Glutamatergic neuron (in vitro differentiated cells): ENCODE measurements at regions not wholly inside any gene's neighbourhood (a gene's known extent, or its start where the extent isn't known, plus 50 kb on each side); places are given as distances from the start of the nearest gene placed in this dataset.

ENCODE experiments used
- DNase-seq: peaks from one replicate; pipeline ENCODE4 v3.0.0; 2022
- H3K27ac Mint-ChIP-seq: one replicate; pipeline ENCODE4 v1.8.0; 2020; ENCODE audit warnings: mild to moderate bottlenecking, mixed read lengths, inconsistent platforms; ENCODE audit not compliant: unreplicated experiment
- H3K27me3 Mint-ChIP-seq: one replicate; pipeline ENCODE4 v1.8.0; 2020; ENCODE audit warnings: mild to moderate bottlenecking, moderate library complexity, mixed read lengths, inconsistent platforms; ENCODE audit not compliant: unreplicated experiment
- H3K36me3 Mint-ChIP-seq: one replicate; pipeline ENCODE4 v1.8.0; 2020; ENCODE audit warnings: mild to moderate bottlenecking, mixed read lengths, inconsistent platforms; ENCODE audit not compliant: unreplicated experiment
- H3K4me1 Mint-ChIP-seq: one replicate; pipeline ENCODE4 v1.8.0; 2020; ENCODE audit warnings: mild to moderate bottlenecking, low read depth, mixed read lengths, inconsistent platforms; ENCODE audit not compliant: unreplicated experiment
- H3K4me3 Mint-ChIP-seq: one replicate; pipeline ENCODE4 v1.8.0; 2020; ENCODE audit warnings: mild to moderate bottlenecking, mixed read lengths, inconsistent platforms; ENCODE audit not compliant: unreplicated experiment
- H3K9me3 Mint-ChIP-seq: one replicate; pipeline ENCODE4 v1.8.0; 2020; ENCODE audit warnings: mild to moderate bottlenecking, moderate library complexity, mixed read lengths, inconsistent platforms; ENCODE audit not compliant: unreplicated experiment
- TF ChIP-seq, protein P1 (sequence below): fragments of 200-600 bp; sonication (generic); IDR thresholded peaks from one replicate; pipeline ENCODE4 v1.5.0; 2021; ENCODE audit not compliant: partially characterized antibody, unreplicated experiment

DNA sequence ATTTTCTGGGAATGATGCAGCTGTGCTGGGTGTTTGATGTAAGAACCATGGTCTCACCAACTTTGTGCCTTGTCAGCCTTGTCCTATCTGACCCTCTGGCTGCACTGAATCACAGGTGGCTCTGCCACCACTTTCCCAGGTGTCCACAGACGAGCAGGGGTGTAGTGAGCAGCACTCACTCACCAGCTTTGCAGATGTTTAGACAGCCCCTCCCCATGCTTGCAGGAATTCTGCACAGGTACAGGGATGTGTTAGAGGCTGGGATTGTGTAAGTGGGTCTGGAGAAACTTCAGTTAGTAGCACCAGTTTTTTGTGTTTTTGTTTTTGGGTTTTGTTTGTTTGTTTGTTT is 88.2 kb upstream of the NAA20 start:
- peaks cover 11% of the 10 kb centered on the region for H3K36me3 Mint-ChIP-seq

DNA sequence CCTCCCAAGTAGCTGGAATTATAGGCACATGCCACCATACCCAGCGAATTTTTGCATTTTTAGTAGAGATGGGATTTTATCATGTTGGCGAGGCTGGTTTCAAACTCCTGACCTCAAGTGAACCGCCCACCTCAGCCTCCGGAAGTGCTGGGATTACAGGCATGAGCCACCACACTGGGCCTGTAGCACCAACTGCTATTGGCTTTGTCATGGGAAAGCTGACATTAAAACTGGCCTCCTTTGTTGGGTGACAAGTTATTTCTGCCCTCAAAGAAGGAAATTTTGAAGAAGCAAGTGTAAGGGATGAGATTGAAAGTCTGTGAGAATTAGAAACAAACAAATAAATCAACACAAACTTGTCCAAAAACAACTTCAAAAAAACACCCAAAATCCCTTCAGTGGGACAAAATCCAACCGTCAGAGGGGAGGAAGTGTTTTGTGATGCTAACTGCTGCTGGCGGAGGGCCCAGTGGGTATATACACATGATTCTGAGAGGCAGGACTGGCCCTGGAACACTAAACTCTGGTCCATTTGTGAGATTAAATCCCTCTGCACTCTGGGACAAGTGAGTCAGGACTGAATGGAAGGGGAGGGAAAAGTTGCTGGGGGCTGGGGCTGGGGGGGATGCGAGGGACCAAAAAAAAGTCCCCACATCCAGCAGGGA is 87.5 kb upstream of the NAA20 start:
- peaks cover 9% of the 10 kb centered on the region for H3K9me3 Mint-ChIP-seq
- H3K4me1 Mint-ChIP-seq = no peaks in the 10 kb centered on the region
- no peak overlapping the region for H3K27ac Mint-ChIP-seq
- DNase-seq = no peak
- no peak overlapping the region for H3K4me3 Mint-ChIP-seq
- TF ChIP-seq, protein P1, sequence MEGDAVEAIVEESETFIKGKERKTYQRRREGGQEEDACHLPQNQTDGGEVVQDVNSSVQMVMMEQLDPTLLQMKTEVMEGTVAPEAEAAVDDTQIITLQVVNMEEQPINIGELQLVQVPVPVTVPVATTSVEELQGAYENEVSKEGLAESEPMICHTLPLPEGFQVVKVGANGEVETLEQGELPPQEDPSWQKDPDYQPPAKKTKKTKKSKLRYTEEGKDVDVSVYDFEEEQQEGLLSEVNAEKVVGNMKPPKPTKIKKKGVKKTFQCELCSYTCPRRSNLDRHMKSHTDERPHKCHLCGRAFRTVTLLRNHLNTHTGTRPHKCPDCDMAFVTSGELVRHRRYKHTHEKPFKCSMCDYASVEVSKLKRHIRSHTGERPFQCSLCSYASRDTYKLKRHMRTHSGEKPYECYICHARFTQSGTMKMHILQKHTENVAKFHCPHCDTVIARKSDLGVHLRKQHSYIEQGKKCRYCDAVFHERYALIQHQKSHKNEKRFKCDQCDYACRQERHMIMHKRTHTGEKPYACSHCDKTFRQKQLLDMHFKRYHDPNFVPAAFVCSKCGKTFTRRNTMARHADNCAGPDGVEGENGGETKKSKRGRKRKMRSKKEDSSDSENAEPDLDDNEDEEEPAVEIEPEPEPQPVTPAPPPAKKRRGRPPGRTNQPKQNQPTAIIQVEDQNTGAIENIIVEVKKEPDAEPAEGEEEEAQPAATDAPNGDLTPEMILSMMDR = no peak
- peaks cover 11% of the 10 kb centered on the region for H3K36me3 Mint-ChIP-seq
- no peaks in the 10 kb centered on the region for H3K27me3 Mint-ChIP-seq

More for the DNA sequence above, 88.2 kb upstream of the NAA20 start:
- H3K4me1 Mint-ChIP-seq = no peaks in the 10 kb centered on the region
- TF ChIP-seq, protein P1 = no peak
- no peaks in the 10 kb centered on the region for H3K27me3 Mint-ChIP-seq
- H3K27ac Mint-ChIP-seq = no peak overlapping the region
- DNase-seq = no peak
- H3K9me3 Mint-ChIP-seq = peaks cover 9% of the 10 kb centered on the region
- H3K4me3 Mint-ChIP-seq = no peak overlapping the region

DNA sequence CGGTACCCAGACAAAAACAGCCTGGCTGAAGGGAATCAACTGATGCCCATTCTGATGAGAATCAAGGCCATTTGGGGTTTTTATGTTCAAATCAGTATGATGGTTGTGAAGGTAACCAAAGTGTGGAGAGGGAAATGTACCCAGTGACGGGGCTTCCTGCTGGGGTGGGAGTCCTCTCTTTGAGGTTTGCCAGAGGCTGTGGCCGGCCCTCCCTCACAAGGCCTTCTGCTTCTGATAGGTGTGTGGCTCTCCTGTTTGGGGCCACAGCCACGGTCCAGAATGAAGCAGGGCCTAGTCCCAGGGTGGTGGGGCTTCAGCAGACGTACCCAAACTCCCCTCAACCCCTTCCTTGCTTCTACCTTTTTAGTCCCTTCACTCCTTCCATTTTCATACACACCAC is 86.7 kb upstream of the NAA20 start:
- H3K27me3 Mint-ChIP-seq = no peaks in the 10 kb centered on the region
- peaks cover 11% of the 10 kb centered on the region for H3K36me3 Mint-ChIP-seq
- H3K4me1 Mint-ChIP-seq = peaks cover 8% of the 10 kb centered on the region
- H3K9me3 Mint-ChIP-seq = peaks cover 7% of the 10 kb centered on the region
- H3K4me3 Mint-ChIP-seq = no peak overlapping the region
- H3K27ac Mint-ChIP-seq = no peak overlapping the region
- TF ChIP-seq, protein P1 = no peak
- no peak for DNase-seq

DNA sequence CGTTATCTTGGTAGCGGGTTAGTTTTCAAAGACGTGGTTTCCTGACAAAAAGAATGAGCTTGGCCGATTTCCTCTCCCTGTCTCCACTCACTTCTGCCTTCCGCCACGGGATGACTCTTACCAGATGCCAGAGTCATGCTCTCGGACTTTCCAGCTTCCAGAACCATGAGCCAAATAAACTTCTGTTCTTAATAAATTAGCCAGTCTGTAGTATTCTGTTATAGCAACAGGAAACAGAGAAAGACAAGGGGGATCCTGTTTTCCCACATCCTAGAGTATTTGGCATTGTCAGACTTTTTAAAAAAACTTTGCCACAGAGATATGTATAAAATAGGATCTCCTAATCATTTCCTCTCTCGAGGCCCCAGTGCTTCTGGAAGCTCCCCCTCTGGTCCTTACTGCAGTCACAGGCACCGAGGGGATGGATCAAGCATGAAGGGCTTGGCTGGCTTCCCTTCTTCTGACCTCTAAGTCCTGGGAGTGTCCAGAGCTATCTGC is 84.9 kb upstream of the NAA20 start:
- no peak overlapping the region for H3K4me3 Mint-ChIP-seq

More for the DNA sequence above, 84.9 kb upstream of the NAA20 start:
- Mint-ChIP-seq H3K9me3 (peaks cover 7% of the 10 kb centered on the region), H3K36me3 (peaks cover 11% of the 10 kb centered on the region), H3K27ac (no peak overlapping the region), H3K4me1 (peaks cover 16% of the 10 kb centered on the region), H3K27me3 (no peaks in the 10 kb centered on the region)
- TF ChIP-seq, protein P1 = no peak
- DNase-seq = no peak
